H9 (cell line): ENCODE measurements at regions not wholly inside any gene's neighbourhood (a gene's known extent, or its start where the extent isn't known, plus 50 kb on each side); places are given as distances from the start of the nearest gene placed in this dataset.

Experiments used
- DNase-seq: peaks from one replicate; pipeline ENCODE4 v3.0.0-alpha.2; 2017
- H2AFZ ChIP-seq: one replicate; pipeline ENCODE4 v1.6.1; 2013; ENCODE audit warnings: mild to moderate bottlenecking, low read length, control low read depth, moderate library complexity
- H2AK5ac ChIP-seq: 2 replicates; pipeline ENCODE4 v1.6.1; 2013; ENCODE audit warnings: low read length, control low read depth, mixed read lengths; ENCODE audit not compliant: insufficient read length
- H2BK120ac ChIP-seq: one replicate; pipeline ENCODE4 v1.6.1; 2013; ENCODE audit warnings: low read depth, mild to moderate bottlenecking, low read length, control low read depth, inconsistent platforms; ENCODE audit not compliant: poor library complexity, severe bottlenecking
- H2BK12ac ChIP-seq: 2 replicates; pipeline ENCODE4 v1.6.1; 2013; ENCODE audit warnings: low read length, control low read depth, mixed read lengths, low read depth; ENCODE audit not compliant: insufficient read length
- H2BK15ac ChIP-seq: 2 replicates; pipeline ENCODE4 v1.6.1; 2013; ENCODE audit warnings: low read depth, low read length, control low read depth
- H2BK20ac ChIP-seq: one replicate; pipeline ENCODE4 v1.6.1; 2013; ENCODE audit warnings: low read depth, mild to moderate bottlenecking, low read length, control low read depth, inconsistent platforms; ENCODE audit not compliant: poor library complexity, severe bottlenecking
- H2BK5ac ChIP-seq: 2 replicates; pipeline ENCODE4 v1.6.1; 2013; ENCODE audit warnings: low read length, control low read depth, mixed read lengths; ENCODE audit not compliant: insufficient read length
- H3K14ac ChIP-seq: 2 replicates; pipeline ENCODE4 v1.6.1; 2013; ENCODE audit warnings: low read length, control low read depth; ENCODE audit not compliant: insufficient read depth
- H3K18ac ChIP-seq: 2 replicates; pipeline ENCODE4 v1.6.1; 2013; ENCODE audit warnings: low read depth, mild to moderate bottlenecking, mixed read lengths, low read length, control low read depth; ENCODE audit not compliant: insufficient read length
- H3K23ac ChIP-seq: 2 replicates; pipeline ENCODE4 v1.6.1; 2013; ENCODE audit warnings: low read length, control low read depth, mixed read lengths, low read depth; ENCODE audit not compliant: insufficient read length
- H3K23me2 ChIP-seq: 2 replicates; pipeline ENCODE4 v1.6.1; 2013; ENCODE audit warnings: low read depth, mild to moderate bottlenecking, mixed read lengths, low read length, control low read depth; ENCODE audit not compliant: insufficient read length, poor library complexity, severe bottlenecking
- H3K27ac ChIP-seq: 2 replicates; pipeline ENCODE4 v1.5.1; 2013; ENCODE audit warnings: low read length, control low read depth, mixed read lengths, low read depth; ENCODE audit not compliant: insufficient read length
- H3K27me3 ChIP-seq: 2 replicates; pipeline ENCODE4 v1.6.1; 2013; ENCODE audit warnings: low read length, control low read depth, inconsistent platforms; ENCODE audit not compliant: insufficient read depth
- H3K4ac ChIP-seq: 2 replicates; pipeline ENCODE4 v1.6.1; 2013; ENCODE audit warnings: low read depth, mild to moderate bottlenecking, control low read depth, inconsistent platforms, low read length, moderate library complexity
- H3K4me1 ChIP-seq: 2 replicates; pipeline ENCODE4 v1.6.1; 2013; ENCODE audit warnings: low read length, control low read depth, inconsistent platforms; ENCODE audit not compliant: insufficient read depth
- H3K4me2 ChIP-seq: 2 replicates; pipeline ENCODE4 v1.6.1; 2013; ENCODE audit warnings: low read length, control low read depth, mixed read lengths; ENCODE audit not compliant: insufficient read length, insufficient read depth
- H3K56ac ChIP-seq: 2 replicates; pipeline ENCODE4 v1.6.1; 2013; ENCODE audit warnings: low read depth, mild to moderate bottlenecking, mixed read lengths, low read length, control low read depth; ENCODE audit not compliant: insufficient read length
- H3K79me1 ChIP-seq: 2 replicates; pipeline ENCODE4 v1.6.1; 2013; ENCODE audit warnings: low read depth, mild to moderate bottlenecking, moderate library complexity, low read length, control low read depth, inconsistent platforms; ENCODE audit not compliant: insufficient read depth, poor library complexity, severe bottlenecking
- H3K79me2 ChIP-seq: 2 replicates; pipeline ENCODE4 v1.6.1; 2013; ENCODE audit warnings: low read length, control low read depth, inconsistent platforms; ENCODE audit not compliant: insufficient read depth
- H3K9ac ChIP-seq: 2 replicates; pipeline ENCODE4 v1.6.1; 2013; ENCODE audit warnings: low read length, control low read depth, mixed read lengths; ENCODE audit not compliant: insufficient read length; ENCODE audit errors: extremely low read depth
- H3K9me3 ChIP-seq: one replicate; pipeline ENCODE4 v1.6.1; 2013; ENCODE audit warnings: low read depth, low read length, inconsistent platforms; ENCODE audit not compliant: control insufficient read depth
- H3T11ph ChIP-seq: one replicate; pipeline ENCODE4 v1.6.1; 2013; ENCODE audit warnings: mild to moderate bottlenecking, low read length, control low read depth, inconsistent platforms
- H4K20me1 ChIP-seq: one replicate; pipeline ENCODE4 v1.6.1; 2013; ENCODE audit not compliant: control insufficient read depth, insufficient read length, insufficient read depth
- H4K5ac ChIP-seq: 2 replicates; pipeline ENCODE4 v1.6.1; 2013; ENCODE audit warnings: low read depth, mild to moderate bottlenecking, mixed read lengths, low read length, control low read depth; ENCODE audit not compliant: insufficient read length
- H4K8ac ChIP-seq: replicated peaks from 2 replicates; pipeline ENCODE4 v1.6.1; 2013; ENCODE audit warnings: low read length, control low read depth, mixed read lengths, low read depth; ENCODE audit not compliant: insufficient read length
- H4K91ac ChIP-seq: 2 replicates; pipeline ENCODE4 v1.6.1; 2013; ENCODE audit warnings: low read depth, mild to moderate bottlenecking, moderate library complexity, mixed read lengths, low read length, control low read depth; ENCODE audit not compliant: insufficient read length
- H3K27ac Mint-ChIP-seq, 3 experiments: 2 replicates in 2 of 3; 3 replicates in 1 of 3; pipeline ENCODE4 v1.8.0; 2020 to 2021; ENCODE audit warnings: mixed read lengths in 3 of 3, mild to moderate bottlenecking in 1 of 3, moderate library complexity in 1 of 3
- H3K27me3 Mint-ChIP-seq: 2 replicates; pipeline ENCODE4 v1.8.0; 2021; ENCODE audit warnings: low read depth, mild to moderate bottlenecking, moderate library complexity, mixed read lengths
- H3K36me3 Mint-ChIP-seq, 3 experiments: 2 replicates in 2 of 3; 3 replicates in 1 of 3; pipeline ENCODE4 v1.8.0; 2020 to 2021; ENCODE audit warnings: low read depth in 3 of 3, mixed read lengths in 3 of 3; ENCODE audit not compliant: insufficient read depth in 1 of 3
- H3K4me1 Mint-ChIP-seq, 2 experiments: 2 replicates each; pipeline ENCODE4 v1.8.0; 2020; ENCODE audit warnings: mixed read lengths in 2 of 2
- H3K4me3 Mint-ChIP-seq, 2 experiments: 2 replicates in 1 of 2; 3 replicates in 1 of 2; pipeline ENCODE4 v1.8.0; 2020 to 2021; ENCODE audit warnings: mild to moderate bottlenecking in 2 of 2, mixed read lengths in 2 of 2, moderate library complexity in 1 of 2
- H3K9me3 Mint-ChIP-seq, 2 experiments: 2 replicates in 1 of 2; 3 replicates in 1 of 2; pipeline ENCODE4 v1.8.0; 2020; ENCODE audit warnings: mild to moderate bottlenecking in 2 of 2, mixed read lengths in 2 of 2, moderate library complexity in 1 of 2
- CTCF ChIP-seq: fragments of 200-600 bp; sonication (generic); conservative IDR thresholded peaks from 3 replicates; pipeline ENCODE4 v1.8.0; 2021; ENCODE audit warnings: antibody characterized with exemption, mild to moderate bottlenecking
- WGBS: extraction: QIAGEN DNeasy Blood & Tissue Kit; methylation state at CpG from one replicate; pipeline ENCODE4 v1.1.7; 2013; ENCODE audit warnings: missing lambda C conversion rate, low lambda C conversion rate, mixed read lengths; ENCODE audit not compliant: insufficient read length; ENCODE audit errors: extremely low coverage; 5-methylcytosine and 5-hydroxymethylcytosine counted together

- no peak overlapping the region for H3K14ac ChIP-seq
- H3T11ph ChIP-seq: no peak overlapping the region
- H3K27ac ChIP-seq: no peak overlapping the region
- no peak overlapping the region for H3K9ac ChIP-seq
- no CpG with 5 or more reads among the region's 10 CpGs for WGBS
- no peak overlapping the region for H2BK15ac ChIP-seq
- H3K9me3 ChIP-seq: no peaks in the 10 kb centered on the region
- H2BK5ac ChIP-seq: no peak overlapping the region
- H3K27ac Mint-ChIP-seq: no peak overlapping the region; a peak in 1 of 7 replicates
- no peak for TF ChIP-seq CTCF
- H2AK5ac ChIP-seq: no peak overlapping the region
- H3K18ac ChIP-seq: no peak overlapping the region
- peaks cover 0 to 6% of the 10 kb centered on the region in 2 experiments; a peak in 2 of 4 replicates for H3K4me1 Mint-ChIP-seq
- no peak overlapping the region for H3K4me3 Mint-ChIP-seq
- no peaks in the 10 kb centered on the region for H3K79me1 ChIP-seq
- no peak overlapping the region for H4K5ac ChIP-seq
- no peaks in the 10 kb centered on the region for H3K27me3 Mint-ChIP-seq
- H3K23ac ChIP-seq: no peak overlapping the region
- no peaks in the 10 kb centered on the region for H4K20me1 ChIP-seq
- H2BK12ac ChIP-seq: no peak overlapping the region
- no peak overlapping the region for H3K4me2 ChIP-seq
- H2BK120ac ChIP-seq: no peak overlapping the region
- H3K36me3 Mint-ChIP-seq: no peaks in the 10 kb centered on the region
- no peak overlapping the region for H4K8ac ChIP-seq
- no peaks in the 10 kb centered on the region for H3K79me2 ChIP-seq
- no peak overlapping the region for H3K56ac ChIP-seq
- no peak overlapping the region for H4K91ac ChIP-seq
- DNase-seq: no peak
- no peaks in the 10 kb centered on the region for H3K4me1 ChIP-seq
- no peak overlapping the region for H2BK20ac ChIP-seq
- H3K9me3 Mint-ChIP-seq: no peaks in the 10 kb centered on the region
- H3K23me2 ChIP-seq: no peaks in the 10 kb centered on the region
- H3K27me3 ChIP-seq: no peaks in the 10 kb centered on the region
- no peak overlapping the region for H3K4ac ChIP-seq
- H2AFZ ChIP-seq: no peak overlapping the region
Measured at GRCh38 chr12:60196366-60196765, 600.5 kb downstream of the SLC16A7 start.
